GM12865 (cell line): ENCODE measurements at regions not wholly inside any gene's neighbourhood (a gene's known extent, or its start where the extent isn't known, plus 50 kb on each side); places are given as distances from the start of the nearest gene placed in this dataset.

Experiments used
- DNase-seq: peaks from one replicate; pipeline ENCODE4 v3.0.0; 2010; ENCODE audit warnings: low read depth
- H3K4me3 ChIP-seq: 2 replicates; pipeline ENCODE4 v1.5.1; 2011; ENCODE audit warnings: mild to moderate bottlenecking, low read depth, low read length, control low read depth
- CTCF ChIP-seq: IDR thresholded peaks from 2 replicates; pipeline ENCODE4 v1.5.1; 2011; ENCODE audit warnings: low read length, control low read depth, low read depth, inconsistent platforms; ENCODE audit not compliant: insufficient read depth; ENCODE audit errors: missing control alignments

GRCh38 chr3:109229174-109229847 lies 87.0 kb downstream of the DPPA2 start:
- no peak overlapping the region for H3K4me3 ChIP-seq
- TF ChIP-seq CTCF = no peak
- no peak for DNase-seq

GRCh38 chr3:109234300-109234699 lies 82.0 kb downstream of the DPPA2 start:
- no peak for TF ChIP-seq CTCF
- H3K4me3 ChIP-seq = no peak overlapping the region
- DNase-seq = no peak

GRCh38 chr3:109241459-109242186 lies 74.7 kb downstream of the DPPA2 start:
- no peak for TF ChIP-seq CTCF
- DNase-seq = no peak
- H3K4me3 ChIP-seq = no peak overlapping the region

GRCh38 chr3:109242187-109242523 lies 74.2 kb downstream of the DPPA2 start:
- no peak for DNase-seq
- no peak for TF ChIP-seq CTCF
- H3K4me3 ChIP-seq = no peak overlapping the region
